ENCODE measurements at regions not wholly inside any gene's neighbourhood (a gene's known extent, or its start where the extent isn't known, plus 50 kb on each side); places are given as distances from the start of the nearest gene placed in this dataset.

- TF ChIP-seq EP300 (IDR thresholded peaks at IDR 0.05; ENCODE audit: borderline replicate concordance in 1 of 2, control insufficient read depth in 1 of 2, low read depth in 2 of 2, low read length in 2 of 2), result no peak
- no peak for TF ChIP-seq NR2C2 (IDR thresholded peaks at IDR 0.05; ENCODE audit: borderline replicate concordance, control insufficient read depth, insufficient read length, low read depth)
- TF ChIP-seq CHD4 (IDR thresholded peaks at IDR 0.05), result no peak
- TF ChIP-seq CHD2 (IDR thresholded peaks at IDR 0.05; ENCODE audit: borderline replicate concordance, low read depth, low read length), result no peak
- no peak for TF ChIP-seq RELB (IDR thresholded peaks at IDR 0.05; ENCODE audit: low read depth)
- no peak for TF ChIP-seq BRCA1 (IDR thresholded peaks at IDR 0.05; ENCODE audit: low read depth, low read length)
- TF ChIP-seq TCF12 (IDR thresholded peaks at IDR 0.05; ENCODE audit: low read depth, low read length), result no peak
- TF ChIP-seq CREM (IDR thresholded peaks at IDR 0.05; ENCODE audit: low read depth), result no peak
- TF ChIP-seq NR2C1 (IDR thresholded peaks at IDR 0.05), result no peak
- TF ChIP-seq NRF1 (conservative IDR thresholded peaks at IDR 0.05; ENCODE audit: low read depth, low read length), result no peak
- no peak for TF ChIP-seq SMAD5 (IDR thresholded peaks at IDR 0.05; ENCODE audit: low read depth)
Measured at GRCh38 chr19:27654266-27654990, 1558.5 kb downstream of the UQCRFS1 start (continued).

GRCh38 chr19:27652796-27653195 lies 1560.2 kb downstream of the UQCRFS1 start:
- no TSS peak for BruUV-seq (replicated peaks)
- no peak for TF ChIP-seq ZBTB4 (CRISPR knock-in tag; IDR thresholded peaks at IDR 0.05)
- no peak for TF ChIP-seq BACH1 (IDR thresholded peaks at IDR 0.05; ENCODE audit: borderline replicate concordance)
- TF ChIP-seq CBFB (IDR thresholded peaks at IDR 0.05; ENCODE audit: low read depth), result no peak
- no peak for TF ChIP-seq KDM1A (IDR thresholded peaks at IDR 0.05; ENCODE audit: borderline replicate concordance)
- no peak for TF ChIP-seq HSF1 (IDR thresholded peaks at IDR 0.05; ENCODE audit: low read depth, low read length)

More at GRCh38 chr19:27652796-27653195, 1560.2 kb downstream of the UQCRFS1 start:
- WGBS (ENCODE audit: insufficient coverage, insufficient replicate concordance, low lambda C conversion rate, missing lambda C conversion rate), result 9% methylated on average over 3 of the region's 3 CpGs
- DNase-seq (ENCODE audit: low read depth, low spot score), result no peak
- no peak for ATAC-seq
- H3K36me3 ChIP-seq (ENCODE audit: control insufficient read depth in 2 of 2, insufficient read depth in 2 of 2, low read length in 1 of 2), result no peaks in the 10 kb centered on the region
- ChIA-PET CTCF (no interaction called here), POLR2A (no interaction called here), SMC1A (ENCODE audit: uncharacterized antibody, unreplicated experiment) (no interaction called here), RAD21 (ENCODE audit: unreplicated experiment) (no interaction called here)
- FAIRE-seq, result no peak
- intact Hi-C loops (cut with micrococcal nuclease; ENCODE audit: unreplicated experiment) (no loop called here), in situ Hi-C loops (cut with MboI) (no loop called here)
- H3K79me2 ChIP-seq (ENCODE audit: control insufficient read depth, insufficient read depth, low read length), result no peaks in the 10 kb centered on the region
- H3K27me3 ChIP-seq (replicated peaks in 1 of 2; ENCODE audit: control insufficient read depth in 2 of 2, insufficient read depth in 2 of 2, low read length in 1 of 2), result no peaks in the 10 kb centered on the region
- no peaks in the 10 kb centered on the region; the same call in 2 of the 3 replicates for H3K9me3 ChIP-seq (replicated peaks; ENCODE audit: control insufficient read depth, insufficient read depth, low read length)
- H2AFZ ChIP-seq (ENCODE audit: control insufficient read depth, low read depth, low read length), result no peak overlapping the region
- H3K4me2 ChIP-seq (ENCODE audit: control insufficient read depth, insufficient read depth), result no peak overlapping the region
- no peak overlapping the region for H3K27ac ChIP-seq (ENCODE audit: control insufficient read depth, insufficient read depth)
- no peaks in the 10 kb centered on the region for H3K4me1 ChIP-seq (ENCODE audit: control insufficient read depth, insufficient read depth, low read length)
- H3K9ac ChIP-seq (ENCODE audit: control insufficient read depth, insufficient read depth, low read length), result no peak overlapping the region
- H4K20me1 ChIP-seq (ENCODE audit: control insufficient read depth, insufficient read depth), result no peaks in the 10 kb centered on the region
- H3K4me3 ChIP-seq, result no peak overlapping the region
